Mucosa of rectum (tissue), 2 donors: ENCODE measurements at regions not wholly inside any gene's neighbourhood (a gene's known extent, or its start where the extent isn't known, plus 50 kb on each side); places are given as distances from the start of the nearest gene placed in this dataset.

Experiments used
- H3K27ac ChIP-seq, 2 donors: one replicate each; pipeline ENCODE4 v1.7.0; 2013; ENCODE audit warnings: inconsistent platforms in 2 of 2, low read depth in 2 of 2, low read length in 2 of 2
- H3K27me3 ChIP-seq, 2 donors: one replicate each; pipeline ENCODE4 v1.7.0; 2013; ENCODE audit warnings: low read length in 2 of 2; ENCODE audit not compliant: control insufficient read depth in 2 of 2, insufficient read depth in 2 of 2
- H3K36me3 ChIP-seq, 2 donors: one replicate each; pipeline ENCODE4 v1.7.0; 2013; ENCODE audit warnings: low read length in 2 of 2; ENCODE audit not compliant: control insufficient read depth in 2 of 2, insufficient read depth in 2 of 2
- H3K4me1 ChIP-seq, 2 donors: one replicate each; pipeline ENCODE4 v1.7.0; 2013; ENCODE audit warnings: low read length in 2 of 2, mild to moderate bottlenecking in 1 of 2; ENCODE audit not compliant: control insufficient read depth in 2 of 2, insufficient read depth in 2 of 2
- H3K4me3 ChIP-seq, 2 donors: one replicate each; pipeline ENCODE4 v1.7.0; 2013; ENCODE audit warnings: low read length in 2 of 2
- H3K9ac ChIP-seq, 2 donors: one replicate each; pipeline ENCODE4 v1.7.0; 2013; ENCODE audit warnings: low read length in 2 of 2, low read depth in 1 of 2, mild to moderate bottlenecking in 1 of 2
- H3K9me3 ChIP-seq, 2 donors: one replicate each; pipeline ENCODE4 v1.7.0; 2013; ENCODE audit warnings: low read length in 2 of 2; ENCODE audit not compliant: control insufficient read depth in 2 of 2
- donor health status: healthy.
- donor health status: Normal muscosa, but diverticular disease.

DNA sequence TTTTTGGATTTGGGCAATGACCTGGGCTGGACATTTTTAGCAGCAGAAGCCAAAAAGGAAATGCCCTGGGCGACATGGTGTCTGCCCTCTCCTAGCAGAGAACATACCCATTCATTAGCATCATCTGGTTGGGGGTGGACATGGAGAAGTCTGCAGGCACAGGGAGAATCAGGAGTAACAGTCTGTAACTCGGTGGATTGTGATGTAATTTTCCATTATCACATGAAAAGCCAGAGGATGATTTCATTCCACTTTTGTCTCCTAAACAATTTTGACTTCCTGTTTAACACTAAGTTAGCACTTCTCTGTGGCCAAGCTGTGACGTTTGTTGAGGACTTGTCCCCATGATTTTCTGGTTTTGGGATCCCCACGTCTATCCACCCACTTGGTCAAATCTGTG lies 153.8 kb upstream of the HABP2 start:
- H3K4me3 ChIP-seq, result no peak overlapping the region
- H3K9me3 ChIP-seq, result no peaks in the 10 kb centered on the region
- H3K27ac ChIP-seq, result no peak overlapping the region
- H3K4me1 ChIP-seq, result no peaks in the 10 kb centered on the region
- H3K36me3 ChIP-seq, result no peaks in the 10 kb centered on the region
- no peak overlapping the region for H3K9ac ChIP-seq
- no peaks in the 10 kb centered on the region for H3K27me3 ChIP-seq

DNA sequence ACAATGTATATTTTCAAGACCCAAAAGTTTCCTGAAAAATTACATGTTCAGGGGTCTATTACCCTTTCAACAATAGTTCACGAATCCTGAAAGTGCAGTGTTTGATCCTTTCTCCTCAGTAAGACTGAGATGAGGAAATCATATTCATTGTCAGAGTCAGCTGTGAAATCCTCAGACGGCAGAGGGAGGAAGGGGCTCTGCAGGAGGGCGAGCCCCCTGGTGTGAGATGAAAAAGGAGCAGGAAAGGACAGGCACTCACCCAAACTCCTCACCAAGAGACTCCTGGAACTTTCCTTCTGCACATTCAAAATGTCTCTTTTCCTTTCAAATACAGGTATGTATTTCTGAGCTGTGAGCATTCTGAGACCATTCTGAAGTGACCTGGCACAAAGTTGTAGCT lies 150.3 kb upstream of the HABP2 start:
- no peaks in the 10 kb centered on the region for H3K9me3 ChIP-seq
- H3K27ac ChIP-seq, result no peak overlapping the region
- H3K4me1 ChIP-seq, result no peaks in the 10 kb centered on the region
- no peaks in the 10 kb centered on the region for H3K36me3 ChIP-seq
- no peak overlapping the region for H3K9ac ChIP-seq
- no peak overlapping the region for H3K4me3 ChIP-seq
- no peaks in the 10 kb centered on the region for H3K27me3 ChIP-seq

DNA sequence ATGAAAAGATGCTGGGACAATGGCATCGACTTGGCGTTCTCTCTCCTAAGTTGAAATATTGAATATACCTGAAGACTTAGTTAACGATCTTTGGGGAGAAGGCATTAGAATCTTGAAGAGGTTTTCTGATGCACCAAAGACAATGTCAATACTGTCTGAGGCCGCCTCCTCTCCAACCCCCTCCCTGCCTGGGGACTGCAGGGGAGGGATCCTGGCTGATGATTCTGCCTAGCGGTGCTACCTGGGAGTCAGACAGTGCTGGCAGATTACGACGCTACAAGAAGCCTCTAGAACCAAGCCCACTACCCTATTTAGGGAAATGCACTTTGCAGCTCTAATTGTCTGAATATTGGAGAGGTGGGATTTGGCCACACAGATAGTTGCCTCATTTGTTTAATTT lies 145.6 kb upstream of the HABP2 start:
- Histone ChIP-seq H3K9ac (no peak overlapping the region), H3K27ac (no peak overlapping the region), H3K9me3 (no peaks in the 10 kb centered on the region), H3K4me3 (no peak overlapping the region), H3K36me3 (no peaks in the 10 kb centered on the region), H3K4me1 (no peaks in the 10 kb centered on the region), H3K27me3 (peaks cover 0 to 2% of the 10 kb centered on the region in 2 donors)

DNA sequence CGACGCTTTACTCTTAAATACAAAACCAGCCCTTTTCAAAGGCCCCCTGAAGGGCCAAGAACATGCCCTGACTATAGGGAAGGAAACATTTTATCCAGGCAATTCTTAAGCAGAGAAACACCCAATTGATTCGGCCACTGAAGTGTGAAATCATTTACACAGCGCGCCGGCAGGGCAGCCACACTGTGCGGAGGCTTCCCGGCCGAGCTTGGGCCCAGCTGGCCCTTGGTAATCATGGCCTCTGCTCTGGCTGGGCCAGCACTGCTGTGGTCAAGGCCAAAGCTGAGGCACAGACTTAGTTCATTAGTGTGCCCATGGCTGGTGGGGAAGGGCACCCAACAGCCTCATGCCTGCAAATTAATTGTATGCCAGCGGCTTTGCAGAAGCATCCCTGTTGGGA lies 143.7 kb upstream of the HABP2 start:
- no peak overlapping the region for H3K9ac ChIP-seq
- no peaks in the 10 kb centered on the region for H3K36me3 ChIP-seq
- peaks cover 0 to 2% of the 10 kb centered on the region in 2 donors for H3K27me3 ChIP-seq
- H3K27ac ChIP-seq, result no peak overlapping the region
- no peaks in the 10 kb centered on the region for H3K9me3 ChIP-seq
- H3K4me1 ChIP-seq, result no peaks in the 10 kb centered on the region
- no peak overlapping the region for H3K4me3 ChIP-seq

DNA sequence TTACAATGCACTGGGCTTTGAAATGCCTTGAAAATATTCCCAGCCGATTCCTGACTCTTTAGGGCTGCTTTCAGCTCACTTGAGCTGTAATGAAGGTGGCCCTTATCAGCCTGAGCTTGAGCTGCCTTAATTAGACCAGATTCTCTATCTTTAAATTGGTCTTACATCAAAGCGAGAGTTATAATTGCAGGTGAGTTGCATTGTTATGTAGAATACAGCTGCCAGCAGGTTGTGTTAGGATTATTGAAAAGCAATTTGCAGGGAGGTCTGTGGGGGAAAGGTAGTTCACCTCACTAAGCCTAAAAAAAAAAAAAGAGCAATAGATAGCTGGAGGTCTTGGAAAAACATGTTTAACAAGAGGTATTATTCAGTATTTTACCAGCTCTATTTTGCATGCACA lies 142.2 kb upstream of the HABP2 start:
- Histone ChIP-seq H3K27ac (no peak overlapping the region), H3K4me1 (no peaks in the 10 kb centered on the region), H3K9me3 (no peaks in the 10 kb centered on the region), H3K4me3 (no peak overlapping the region), H3K27me3 (peaks cover 2 to 6% of the 10 kb centered on the region in 2 donors), H3K9ac (no peak overlapping the region), H3K36me3 (no peaks in the 10 kb centered on the region)

DNA sequence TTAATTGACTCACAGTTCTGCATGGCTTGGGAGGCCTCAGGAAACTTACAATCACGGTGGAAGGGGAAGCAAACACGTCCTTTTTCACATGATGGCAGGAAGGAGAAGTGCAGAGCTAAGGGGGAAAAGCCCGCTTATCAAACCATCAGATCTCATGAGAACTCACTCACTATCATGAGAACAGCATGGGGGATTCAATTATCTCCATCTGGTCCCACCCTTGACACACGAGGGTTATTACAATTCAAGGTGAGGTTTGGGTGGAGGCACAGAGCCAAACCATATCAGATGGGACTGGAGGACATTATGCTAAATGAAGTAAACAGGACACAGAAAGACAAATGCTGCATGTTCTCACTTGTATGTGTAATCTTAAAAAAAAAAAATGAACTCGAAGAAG lies 141.4 kb upstream of the HABP2 start:
- Histone ChIP-seq H3K9me3 (no peaks in the 10 kb centered on the region), H3K36me3 (no peaks in the 10 kb centered on the region), H3K4me3 (no peak overlapping the region), H3K27ac (no peak overlapping the region), H3K4me1 (no peaks in the 10 kb centered on the region), H3K9ac (no peak overlapping the region), H3K27me3 (peaks cover 2 to 6% of the 10 kb centered on the region in 2 donors)

DNA sequence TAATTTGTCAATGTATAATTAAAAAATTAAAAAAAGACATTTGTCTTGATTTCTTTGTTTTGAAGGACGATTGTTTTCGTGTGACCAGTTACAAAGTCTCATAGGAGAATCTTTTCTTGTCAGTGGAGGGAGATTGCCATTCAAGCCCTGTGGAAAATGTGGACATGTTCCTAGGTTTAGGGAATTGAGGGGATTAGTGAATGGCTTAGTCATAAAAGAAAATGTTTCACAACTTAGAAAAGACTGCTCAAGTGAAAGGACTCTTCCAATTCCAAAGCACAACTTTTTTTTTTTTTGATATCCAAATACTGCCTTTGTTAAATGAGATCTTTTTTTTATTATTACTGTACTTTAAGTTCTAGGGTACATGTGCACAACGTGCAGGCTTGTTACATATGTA lies 140.7 kb upstream of the HABP2 start:
- H3K9ac ChIP-seq, result no peak overlapping the region

DNA sequence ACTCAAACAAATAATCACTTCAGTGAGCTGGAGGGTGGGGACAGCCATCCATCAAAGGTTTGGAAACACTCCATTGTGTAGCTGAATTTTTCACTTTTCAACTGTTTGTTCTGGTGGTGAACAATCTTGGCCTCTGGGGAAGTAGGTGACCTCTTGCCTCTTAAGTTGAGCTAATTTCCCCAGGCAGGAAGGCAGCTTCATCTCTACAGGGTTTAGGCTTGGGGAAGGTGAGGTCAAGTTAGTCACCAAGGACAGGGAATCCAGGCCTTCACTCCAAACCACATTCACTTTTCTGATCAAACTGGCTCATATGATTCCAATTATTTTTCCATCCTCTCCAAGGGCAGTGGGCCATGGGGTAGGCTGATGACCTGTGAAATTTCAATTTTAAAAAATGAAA lies 138.3 kb upstream of the HABP2 start:
- Histone ChIP-seq H3K4me3 (no peak overlapping the region), H3K27me3 (peaks cover 0 to 6% of the 10 kb centered on the region in 2 donors), H3K36me3 (no peaks in the 10 kb centered on the region), H3K27ac (no peak overlapping the region), H3K9ac (no peak overlapping the region), H3K9me3 (peaks cover 2 to 3% of the 10 kb centered on the region in 2 donors), H3K4me1 (no peaks in the 10 kb centered on the region)

More for the DNA sequence above, 140.7 kb upstream of the HABP2 start:
- Histone ChIP-seq H3K4me1 (no peaks in the 10 kb centered on the region), H3K4me3 (no peak overlapping the region), H3K27ac (no peak overlapping the region), H3K27me3 (peaks cover 2 to 6% of the 10 kb centered on the region in 2 donors), H3K9me3 (no peaks in the 10 kb centered on the region), H3K36me3 (no peaks in the 10 kb centered on the region)

DNA sequence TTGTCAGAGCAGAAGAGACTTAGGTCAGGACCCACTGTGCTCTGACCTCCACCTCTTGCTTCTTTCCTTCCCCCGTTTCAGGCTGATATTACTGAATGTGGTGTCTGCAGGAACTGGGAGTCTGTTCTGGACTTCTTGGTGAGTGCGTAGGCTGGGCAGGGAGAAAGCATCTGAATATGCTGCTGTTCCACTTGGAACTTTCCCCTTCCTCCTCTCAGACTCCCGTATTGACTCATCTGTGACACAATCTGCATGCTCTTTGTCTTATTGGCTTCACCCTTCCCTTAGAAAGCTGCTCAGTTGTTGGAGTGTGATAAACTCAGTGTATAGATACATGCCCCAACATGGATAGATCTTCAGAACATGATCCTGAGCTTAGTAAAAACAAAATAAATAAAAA lies 137.6 kb upstream of the HABP2 start:
- Histone ChIP-seq H3K9ac (no peak overlapping the region), H3K36me3 (no peaks in the 10 kb centered on the region), H3K9me3 (peaks cover 3 to 8% of the 10 kb centered on the region in 2 donors), H3K4me3 (no peak overlapping the region), H3K27me3 (peaks cover 0 to 6% of the 10 kb centered on the region in 2 donors), H3K27ac (no peak overlapping the region), H3K4me1 (no peaks in the 10 kb centered on the region)

DNA sequence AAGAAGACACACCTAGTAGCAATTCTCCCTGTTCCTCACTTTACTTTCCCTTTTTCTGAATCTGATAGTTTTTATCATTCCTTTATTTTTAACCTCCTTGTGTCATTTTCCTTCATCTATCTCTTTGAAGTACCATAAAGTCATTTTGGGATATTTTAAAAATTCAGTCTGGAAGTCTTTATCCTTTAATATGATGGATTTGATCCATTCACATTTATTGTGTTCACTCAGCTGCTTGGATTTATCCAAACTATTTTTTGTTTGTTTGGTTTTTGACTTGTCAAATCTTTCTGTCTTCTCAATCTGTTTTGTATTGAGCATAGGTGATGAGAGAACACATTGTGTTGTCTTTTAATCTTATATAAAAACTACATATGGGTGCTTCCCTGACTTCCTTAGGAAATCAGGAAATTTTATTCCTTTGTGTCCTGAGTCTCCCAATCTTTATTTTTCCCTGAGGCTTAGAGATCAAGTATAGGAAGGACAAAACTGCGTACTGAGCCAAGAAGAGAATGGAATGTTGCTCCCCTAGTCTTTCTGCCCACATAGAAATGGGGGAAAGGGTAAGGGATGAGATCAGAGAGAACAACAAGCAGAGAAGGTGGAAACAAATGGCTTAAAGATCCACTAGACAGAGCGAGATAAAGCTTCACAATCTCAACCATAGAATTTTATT lies 132.7 kb upstream of the HABP2 start:
- peaks cover 0 to 1% of the 10 kb centered on the region in 2 donors for H3K4me1 ChIP-seq
- H3K4me3 ChIP-seq, result no peak overlapping the region
- peaks cover 5 to 22% of the 10 kb centered on the region in 2 donors for H3K27me3 ChIP-seq
- no peaks in the 10 kb centered on the region for H3K36me3 ChIP-seq
- no peak overlapping the region for H3K27ac ChIP-seq
- no peak overlapping the region for H3K9ac ChIP-seq
- peaks cover 3 to 8% of the 10 kb centered on the region in 2 donors for H3K9me3 ChIP-seq
